HT1080 (cell line): ENCODE measurements at regions not wholly inside any gene's neighbourhood (a gene's known extent, or its start where the extent isn't known, plus 50 kb on each side); places are given as distances from the start of the nearest gene placed in this dataset.
"Not testable (repeated sequence)": the region's sequence is repeated elsewhere in the genome, so short reads cannot be mapped to it uniquely, and the experiment has no call there.

Experiments
- DNase-seq: peaks from one replicate; pipeline ENCODE4 v3.0.0-alpha.2; 2015; ENCODE audit warnings: low read depth

- no peak for DNase-seq
Measured at GRCh38 chr4:151559595-151559994, 150.6 kb downstream of the FHIP1A start.

DNA sequence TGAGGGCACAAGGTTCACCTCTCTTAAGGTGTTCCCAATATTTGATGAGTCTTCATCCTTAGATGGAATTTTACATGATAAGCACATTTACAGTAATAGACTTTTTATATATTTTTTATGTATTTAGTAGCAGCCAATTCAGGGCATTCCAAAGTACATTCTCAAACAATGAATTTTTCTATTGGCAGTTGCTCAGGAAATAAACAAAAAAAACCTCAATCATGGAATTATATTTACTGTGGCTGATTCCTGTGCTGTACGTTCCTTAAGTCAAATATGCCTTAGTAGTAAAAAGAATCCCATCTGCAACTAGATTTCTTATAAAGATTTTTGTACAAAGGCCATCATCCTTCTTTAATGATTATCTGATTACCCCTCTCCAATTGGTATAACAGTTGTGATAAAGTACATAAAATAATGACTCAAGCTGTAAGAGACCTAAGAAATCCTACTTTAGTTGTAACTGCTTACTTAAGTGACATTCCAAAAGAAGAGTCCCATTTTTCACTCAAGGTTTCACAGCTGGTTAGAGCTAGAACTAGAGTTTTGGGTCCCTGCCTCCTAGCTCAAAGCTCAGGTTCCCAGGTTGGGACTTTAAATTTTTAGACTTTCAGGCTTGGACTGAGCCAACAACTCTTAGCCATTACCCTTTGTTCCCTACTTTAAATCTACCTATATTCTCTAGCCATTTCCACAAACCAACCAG is 152.7 kb downstream of the FHIP1A start:
- DNase-seq = no peak

DNA sequence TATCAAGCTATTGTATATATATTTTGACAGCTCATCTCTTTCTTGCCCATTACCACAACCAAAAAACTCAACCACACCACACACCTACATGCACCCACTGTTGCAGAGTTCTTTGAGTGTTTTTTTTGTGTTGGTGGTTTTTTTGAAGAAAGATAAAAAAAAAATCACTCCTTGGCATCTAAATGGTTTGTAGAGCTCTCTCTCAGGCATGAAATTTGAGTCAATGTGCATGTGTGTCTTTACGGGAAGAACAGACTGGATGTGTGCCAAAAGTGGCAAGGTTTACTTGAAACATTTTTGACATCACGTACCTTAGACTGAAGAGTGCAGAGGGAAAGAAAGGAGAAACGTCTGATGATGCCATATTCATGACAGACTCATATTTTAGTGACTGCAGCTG is 154.2 kb downstream of the FHIP1A start:
- DNase-seq = no peak

DNA sequence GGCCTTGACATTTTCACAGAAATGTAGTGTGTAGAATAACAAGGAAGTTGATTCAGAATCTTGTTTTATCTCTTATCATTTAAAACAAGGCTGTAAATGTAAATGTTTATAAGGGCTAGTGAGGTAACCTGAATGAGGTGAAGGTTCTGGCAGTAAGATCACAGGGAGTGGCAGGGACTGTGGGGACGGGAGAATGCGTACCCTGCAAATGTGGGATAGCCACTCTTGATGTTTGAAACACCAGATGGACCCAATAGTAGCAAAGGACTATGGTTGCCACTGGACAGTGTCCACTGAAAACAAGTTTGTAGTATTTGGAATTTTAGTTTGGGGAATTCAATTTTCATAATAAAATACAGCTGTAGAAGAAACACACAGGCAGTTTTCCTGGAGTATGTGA is 155.3 kb downstream of the FHIP1A start:
- DNase-seq = no peak

GRCh38 chr4:151565583-151565982 is 156.6 kb downstream of the FHIP1A start:
- DNase-seq = no peak

- DNase-seq = no peak
Measured at GRCh38 chr4:151566053-151566452, 157.1 kb downstream of the FHIP1A start.

GRCh38 chr4:151567056-151567455 is 158.1 kb downstream of the FHIP1A start:
- DNase-seq = no peak

DNA sequence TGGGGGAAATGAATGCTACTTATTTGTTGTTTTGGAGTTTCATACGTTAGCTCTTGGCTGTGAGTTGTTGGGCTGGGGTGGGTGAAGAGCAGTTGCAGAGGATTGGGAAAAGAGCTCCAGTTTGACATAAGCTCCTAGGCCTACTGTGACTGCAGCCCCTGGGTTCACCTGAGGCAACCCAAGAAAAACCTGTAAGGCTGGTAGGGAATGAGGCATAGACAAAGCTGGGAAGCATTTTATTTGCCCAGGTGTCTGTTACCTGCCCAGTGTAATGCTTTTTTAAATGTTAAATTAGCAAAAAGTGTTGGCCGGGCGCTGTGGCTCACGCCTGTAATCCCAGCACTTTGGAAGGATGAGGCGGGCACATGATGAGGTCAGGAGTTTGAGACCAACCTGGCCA is 160.0 kb downstream of the FHIP1A start:
- no peak for DNase-seq

DNA sequence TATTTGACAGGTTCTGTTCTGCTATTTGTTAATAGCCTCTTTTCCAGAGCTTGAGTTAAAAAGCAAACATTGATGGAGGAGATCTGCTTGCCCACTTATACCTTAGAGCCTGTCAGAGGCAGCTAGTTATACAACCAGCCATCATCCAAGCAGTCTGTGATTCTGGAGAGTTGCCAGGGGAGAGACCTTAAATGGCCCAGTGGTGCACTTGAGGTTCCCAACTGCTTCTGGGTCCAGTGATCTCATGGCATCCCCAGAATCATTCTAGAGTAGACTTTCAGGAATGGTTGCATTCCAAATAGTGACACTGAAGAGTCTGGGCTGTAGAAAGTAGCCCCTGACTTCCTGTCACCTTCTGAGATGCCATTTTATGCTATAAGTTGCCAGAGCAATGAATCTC is 160.7 kb downstream of the FHIP1A start:
- DNase-seq = no peak

GRCh38 chr4:151573474-151573873 is 164.5 kb downstream of the FHIP1A start:
- DNase-seq = no peak

DNA sequence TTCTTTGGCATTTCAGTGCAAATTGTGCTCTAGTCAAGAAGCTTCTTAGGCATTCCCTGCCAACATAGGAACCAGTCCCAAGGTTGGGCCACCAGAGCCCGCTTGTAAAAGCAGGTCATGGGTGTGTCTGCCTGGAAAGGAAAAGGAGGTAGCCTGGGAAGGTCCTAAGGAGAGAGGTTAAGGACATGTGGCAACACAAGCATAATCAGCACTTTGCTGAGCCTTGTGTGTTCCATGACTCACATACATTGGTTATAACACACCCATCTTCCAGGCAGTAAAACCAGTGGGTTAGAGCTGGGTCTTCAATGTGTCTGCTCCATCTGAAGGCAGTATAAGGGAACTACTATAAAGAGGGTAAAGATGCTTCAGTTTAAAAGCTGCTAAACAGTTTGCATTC is 165.0 kb downstream of the FHIP1A start:
- DNase-seq = peak; percentile 76

- DNase-seq = no peak
Measured at GRCh38 chr4:151574968-151575367, 166.0 kb downstream of the FHIP1A start.

DNA sequence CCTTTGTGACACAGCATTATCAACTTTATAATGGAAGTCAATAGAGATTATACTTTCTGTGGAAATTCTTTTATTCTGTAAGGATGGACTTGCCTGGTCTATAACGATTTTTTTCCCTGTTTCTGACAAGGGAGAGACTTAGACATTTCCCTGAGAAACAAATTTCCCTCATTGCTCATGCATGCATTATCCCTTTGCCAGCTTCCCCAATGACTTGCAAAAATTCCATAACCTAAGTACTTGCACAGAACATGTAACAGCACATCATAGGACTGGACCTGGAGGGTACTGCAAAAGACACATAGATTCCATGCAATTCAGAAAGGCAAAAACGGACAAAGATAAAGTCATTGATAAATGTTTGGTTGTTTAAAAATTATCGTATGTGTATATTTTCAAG is 166.7 kb downstream of the FHIP1A start:
- DNase-seq = no peak

GRCh38 chr4:151576627-151577026 is 167.7 kb downstream of the FHIP1A start:
- no peak for DNase-seq

- DNase-seq = no peak
Measured at GRCh38 chr4:151581570-151581969, 172.6 kb downstream of the FHIP1A start.

DNA sequence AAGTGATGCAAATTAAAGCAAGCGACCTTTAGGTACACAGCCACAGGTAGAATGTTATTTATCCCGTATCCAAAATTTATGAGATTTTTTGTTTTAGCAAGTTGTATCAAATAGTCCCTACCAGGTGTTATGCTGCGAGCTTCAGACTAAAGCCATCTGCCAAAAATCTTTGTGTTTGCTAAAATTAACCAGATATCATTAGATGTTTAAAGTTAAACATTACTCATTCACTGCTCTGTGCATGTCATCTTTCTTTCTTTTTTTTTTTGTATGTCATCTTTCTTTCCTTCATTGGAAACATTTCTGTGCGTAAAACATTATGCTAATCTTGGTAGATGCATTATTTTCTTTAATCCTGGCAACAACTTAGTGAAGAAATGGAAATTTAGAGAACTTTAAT is 173.1 kb downstream of the FHIP1A start:
- no peak for DNase-seq

DNA sequence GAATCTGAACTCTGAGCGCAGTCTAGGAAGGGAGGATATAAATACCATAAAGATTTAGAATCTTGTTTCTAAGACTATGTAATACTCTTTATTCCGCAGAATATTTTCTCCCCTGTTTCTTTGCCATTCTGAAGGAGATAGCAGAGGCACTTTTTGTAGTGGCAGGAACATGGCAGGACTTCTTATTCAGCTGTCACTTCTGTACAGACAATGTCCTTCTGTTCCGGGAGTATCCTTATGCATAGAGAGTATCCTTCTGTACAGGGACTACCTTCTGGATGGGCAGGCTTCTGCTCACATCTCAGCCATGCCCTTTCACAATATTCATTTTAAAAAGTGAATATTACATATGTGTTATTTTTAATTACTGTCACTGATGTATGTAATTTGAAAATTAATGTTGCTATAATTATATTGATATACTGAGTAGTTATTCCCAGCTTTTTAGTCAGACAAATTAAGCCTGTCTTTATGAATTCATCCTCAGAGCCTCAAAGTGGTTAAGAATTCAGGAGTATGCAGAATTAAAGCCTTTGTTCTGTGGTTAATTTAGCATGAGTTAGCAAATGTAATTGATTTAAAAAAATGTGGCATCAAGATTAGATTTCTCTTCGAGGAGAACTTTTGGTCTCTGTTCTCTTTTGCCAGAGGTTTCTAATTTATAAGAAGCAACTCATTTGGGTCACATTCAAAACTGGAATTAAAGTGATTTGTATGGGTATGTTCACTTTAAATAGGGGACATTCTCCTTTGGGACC is 174.4 kb downstream of the FHIP1A start:
- no peak for DNase-seq

GRCh38 chr4:151584101-151584500 is 175.1 kb downstream of the FHIP1A start:
- no peak for DNase-seq

GRCh38 chr4:151595629-151596028 is 165.2 kb downstream of the GATB start:
- DNase-seq = not testable (repeated sequence)

- not testable (repeated sequence) for DNase-seq
Measured at GRCh38 chr4:151597691-151598090, 163.1 kb downstream of the GATB start.

DNA sequence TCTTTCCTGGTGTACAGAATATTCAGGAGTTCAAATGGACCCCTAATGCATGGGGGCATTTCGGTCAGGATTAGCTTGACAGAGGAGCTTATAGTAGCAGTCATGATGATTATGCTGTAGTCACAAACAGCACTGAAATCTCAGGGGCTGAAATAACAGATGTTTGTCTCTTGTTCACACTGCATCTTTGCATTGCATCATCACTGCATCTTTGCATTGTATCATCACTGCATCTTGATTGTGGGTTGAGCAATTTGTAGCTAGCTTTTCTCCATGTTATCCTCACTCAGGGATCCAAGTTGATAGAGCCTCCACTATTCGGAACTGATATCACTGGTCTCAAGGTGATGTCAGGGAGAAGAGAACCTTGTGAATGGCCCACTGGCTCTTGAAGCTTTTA is 160.9 kb downstream of the GATB start:
- no peak for DNase-seq

DNA sequence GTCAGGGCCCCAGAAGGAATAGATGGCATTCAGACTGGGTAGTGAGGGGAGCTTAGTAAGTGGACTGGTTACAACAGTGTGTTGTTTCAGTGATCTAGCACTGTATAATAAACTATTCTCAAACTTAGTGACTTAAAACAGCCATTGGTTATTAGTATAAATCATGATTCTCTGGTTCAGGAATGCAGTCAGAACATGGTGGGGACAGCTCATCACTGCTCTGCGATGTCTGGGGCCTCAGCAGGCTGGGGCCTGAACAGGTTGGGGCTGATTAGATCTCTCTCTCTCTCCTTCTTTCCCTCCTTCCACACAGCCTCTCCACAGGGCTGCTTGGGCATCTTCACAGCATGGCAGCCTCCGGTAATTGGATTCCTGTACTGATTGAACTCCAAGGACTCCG is 160.4 kb downstream of the GATB start:
- DNase-seq = no peak

GRCh38 chr4:151603377-151603776 is 157.4 kb downstream of the GATB start:
- DNase-seq = no peak
